BLaER1 (cell line): ENCODE measurements at regions not wholly inside any gene's neighbourhood (a gene's known extent, or its start where the extent isn't known, plus 50 kb on each side); places are given as distances from the start of the nearest gene placed in this dataset.
"Not testable (repeated sequence)": the region's sequence is repeated elsewhere in the genome, so short reads cannot be mapped to it uniquely, and the experiment has no call there.

Source experiments
- H3K27ac ChIP-seq: shearing (Covaris generic); formaldehyde crosslinking; 2 replicates; pipeline ENCODE4 v1.8.1; 2022
- H3K27me3 ChIP-seq: shearing (Covaris generic); formaldehyde crosslinking; 2 replicates; pipeline ENCODE4 v1.8.1; 2022
- H3K36me3 ChIP-seq: shearing (Covaris generic); formaldehyde crosslinking; 2 replicates; pipeline ENCODE4 v1.8.1; 2022
- H3K4me1 ChIP-seq: shearing (Covaris generic); formaldehyde crosslinking; 2 replicates; pipeline ENCODE4 v1.8.1; 2022
- H3K4me2 ChIP-seq: shearing (Covaris generic); formaldehyde crosslinking; 2 replicates; pipeline ENCODE4 v1.8.1; 2022
- H3K4me3 ChIP-seq: shearing (Covaris generic); formaldehyde crosslinking; 2 replicates; pipeline ENCODE4 v1.8.1; 2022
- H3K9ac ChIP-seq: shearing (Covaris generic); formaldehyde crosslinking; 2 replicates; pipeline ENCODE4 v1.8.1; 2022
- H3K9me3 ChIP-seq: shearing (Covaris generic); formaldehyde crosslinking; 2 replicates; pipeline ENCODE4 v1.8.1; 2022
- H4K20me1 ChIP-seq: shearing (Covaris generic); formaldehyde crosslinking; 2 replicates; pipeline ENCODE4 v1.8.1; 2022
- Cebpa-rat ChIP-seq: shearing (Covaris generic); IDR thresholded peaks from 2 replicates; pipeline ENCODE4 v1.8.1; 2022

DNA sequence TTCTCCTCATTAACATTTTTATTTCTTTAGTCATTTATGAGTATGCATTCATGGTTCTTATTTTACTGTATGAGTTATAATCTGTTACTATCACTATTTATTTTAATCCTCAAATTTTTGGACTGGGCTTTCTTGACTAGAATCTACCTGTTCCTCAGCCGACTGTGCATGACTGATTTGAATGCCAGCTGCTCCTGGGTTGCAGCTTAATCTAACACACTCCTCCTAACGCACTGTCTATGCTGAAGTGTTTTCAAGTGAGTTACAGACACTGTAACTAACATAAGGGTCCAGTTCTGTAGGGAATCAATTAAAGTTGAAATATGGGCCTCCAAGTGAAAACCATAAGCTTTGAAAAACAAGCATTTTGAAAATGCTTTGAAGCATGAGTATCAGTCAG lies 137.4 kb upstream of the ARSJ start:
- Histone ChIP-seq H3K27ac (no peak overlapping the region), H3K4me1 (no peaks in the 10 kb centered on the region), H3K4me3 (no peak overlapping the region), H3K36me3 (no peaks in the 10 kb centered on the region), H3K9ac (no peak overlapping the region), H4K20me1 (no peaks in the 10 kb centered on the region), H3K27me3 (no peaks in the 10 kb centered on the region), H3K9me3 (no peaks in the 10 kb centered on the region), H3K4me2 (no peak overlapping the region)
- TF ChIP-seq Cebpa-rat: no peak

DNA sequence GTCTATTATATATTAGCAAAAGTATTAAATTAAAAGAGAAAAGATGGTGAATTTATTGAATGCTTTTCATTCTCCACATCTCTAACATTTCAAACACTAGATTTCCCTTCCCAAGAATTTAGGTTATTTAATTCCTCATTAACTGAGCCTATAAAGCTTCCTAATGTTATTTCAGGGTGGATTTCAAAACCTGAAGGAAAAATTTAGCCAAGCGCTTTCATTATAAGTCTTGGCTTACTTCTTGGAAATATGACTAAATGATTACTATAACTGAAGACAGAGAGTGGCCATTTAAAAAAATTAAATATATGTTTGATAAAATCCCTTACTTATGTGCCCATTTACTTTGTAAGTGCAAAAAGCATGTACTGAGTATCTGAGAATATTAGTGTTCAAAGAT lies 141.8 kb upstream of the ARSJ start:
- no peak for TF ChIP-seq Cebpa-rat

DNA sequence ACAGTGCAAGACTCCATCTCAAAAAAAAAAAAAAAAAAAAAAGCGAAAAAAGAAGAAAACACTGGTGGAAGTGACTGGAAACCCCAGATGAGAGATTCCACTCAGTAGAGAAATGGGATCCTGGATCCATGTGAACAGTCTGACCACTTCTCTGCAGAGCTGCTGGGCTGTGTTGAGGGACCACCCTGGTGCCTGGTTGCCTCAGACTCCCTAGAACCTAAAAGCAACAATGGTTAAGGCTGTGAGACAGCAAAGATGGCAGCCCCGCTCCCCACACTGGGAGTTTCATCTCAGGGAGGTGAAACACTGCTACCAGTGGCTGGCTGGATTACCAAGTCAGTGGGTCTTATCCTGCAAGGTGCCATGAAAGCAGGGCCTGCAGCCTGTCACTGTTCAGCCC lies 152.8 kb upstream of the ARSJ start:
- H3K4me2 ChIP-seq: no peak overlapping the region
- no peak for TF ChIP-seq Cebpa-rat
- H3K9ac ChIP-seq: no peak overlapping the region
- H3K27me3 ChIP-seq: no peaks in the 10 kb centered on the region
- H3K4me3 ChIP-seq: no peak overlapping the region
- no peaks in the 10 kb centered on the region for H3K36me3 ChIP-seq
- H3K27ac ChIP-seq: no peak overlapping the region
- H3K4me1 ChIP-seq: no peaks in the 10 kb centered on the region
- H3K9me3 ChIP-seq: no peaks in the 10 kb centered on the region
- no peaks in the 10 kb centered on the region for H4K20me1 ChIP-seq

More for the DNA sequence above, 141.8 kb upstream of the ARSJ start:
- H3K27ac ChIP-seq: no peak overlapping the region
- H3K9ac ChIP-seq: no peak overlapping the region
- no peaks in the 10 kb centered on the region for H3K36me3 ChIP-seq
- H3K4me1 ChIP-seq: no peaks in the 10 kb centered on the region
- no peak overlapping the region for H3K4me3 ChIP-seq
- peaks cover 15% of the 10 kb centered on the region for H3K9me3 ChIP-seq
- no peak overlapping the region for H3K4me2 ChIP-seq
- no peaks in the 10 kb centered on the region for H4K20me1 ChIP-seq
- H3K27me3 ChIP-seq: no peaks in the 10 kb centered on the region

DNA sequence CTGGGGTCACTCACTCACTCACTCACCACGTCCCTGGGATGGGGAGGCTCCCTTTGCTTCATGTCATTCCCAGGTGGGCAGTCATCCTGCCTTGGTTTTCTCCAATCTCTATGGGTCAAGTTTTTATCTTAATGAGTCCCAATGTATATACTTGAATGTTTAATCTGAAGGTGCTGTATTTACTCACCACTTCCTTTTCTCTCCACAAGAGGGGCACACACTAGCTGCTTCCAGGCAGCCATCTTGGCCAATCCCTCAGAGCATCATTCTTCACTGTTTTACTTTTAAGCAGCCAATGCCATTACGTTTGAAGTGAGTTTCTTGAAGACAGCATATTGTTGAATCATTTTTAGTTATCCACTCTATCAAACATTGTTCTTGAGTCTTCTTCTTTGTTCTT lies 153.4 kb upstream of the ARSJ start:
- H3K9me3 ChIP-seq: no peaks in the 10 kb centered on the region
- no peak overlapping the region for H3K27ac ChIP-seq
- no peak overlapping the region for H3K4me3 ChIP-seq
- no peaks in the 10 kb centered on the region for H3K4me1 ChIP-seq
- no peaks in the 10 kb centered on the region for H3K27me3 ChIP-seq
- H3K9ac ChIP-seq: no peak overlapping the region
- TF ChIP-seq Cebpa-rat: no peak
- no peaks in the 10 kb centered on the region for H3K36me3 ChIP-seq
- H4K20me1 ChIP-seq: no peaks in the 10 kb centered on the region
- H3K4me2 ChIP-seq: no peak overlapping the region

DNA sequence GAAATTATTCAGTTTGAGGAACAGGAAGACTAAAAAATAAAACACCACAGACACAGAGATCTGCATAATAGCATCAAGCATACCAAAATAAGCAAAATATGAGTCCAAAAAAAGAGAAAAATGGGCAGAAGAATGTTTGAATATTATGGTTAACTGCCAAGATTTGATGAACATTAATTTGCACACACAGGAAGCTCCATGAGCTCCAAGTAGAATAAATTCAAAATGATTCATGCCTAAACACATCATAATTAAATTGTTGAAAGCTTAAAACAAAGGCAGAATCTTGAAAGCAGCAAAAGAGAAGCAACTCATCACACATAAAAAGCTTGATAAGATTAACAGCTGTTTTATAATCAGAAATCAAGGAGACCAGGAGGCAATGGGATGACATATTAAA lies 156.6 kb upstream of the ARSJ start:
- Histone ChIP-seq H4K20me1 (no peaks in the 10 kb centered on the region), H3K9me3 (no peaks in the 10 kb centered on the region), H3K4me2 (no peak overlapping the region), H3K36me3 (no peaks in the 10 kb centered on the region), H3K4me1 (no peaks in the 10 kb centered on the region), H3K27ac (no peak overlapping the region), H3K4me3 (no peak overlapping the region), H3K9ac (no peak overlapping the region), H3K27me3 (no peaks in the 10 kb centered on the region)
- TF ChIP-seq Cebpa-rat: no peak

DNA sequence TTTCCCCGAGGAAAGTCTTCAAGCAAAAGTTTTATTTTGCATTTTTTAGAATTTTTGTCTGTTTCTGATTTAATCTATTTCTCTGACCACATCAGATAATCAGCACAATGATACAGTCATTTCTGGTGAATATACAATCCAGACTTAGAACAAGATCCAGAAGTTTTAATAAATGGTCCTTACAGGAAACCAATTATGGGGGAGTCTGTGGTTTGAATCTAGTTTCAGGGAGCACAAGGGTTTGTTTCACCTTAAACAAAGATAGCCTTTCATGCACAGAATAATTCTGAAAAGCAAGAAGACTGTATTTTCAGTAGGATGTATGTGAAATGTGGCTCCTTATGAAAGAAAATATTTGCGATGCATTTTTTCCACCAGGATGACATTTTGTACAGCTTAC lies 158.5 kb upstream of the ARSJ start:
- H3K4me2 ChIP-seq: no peak overlapping the region

DNA sequence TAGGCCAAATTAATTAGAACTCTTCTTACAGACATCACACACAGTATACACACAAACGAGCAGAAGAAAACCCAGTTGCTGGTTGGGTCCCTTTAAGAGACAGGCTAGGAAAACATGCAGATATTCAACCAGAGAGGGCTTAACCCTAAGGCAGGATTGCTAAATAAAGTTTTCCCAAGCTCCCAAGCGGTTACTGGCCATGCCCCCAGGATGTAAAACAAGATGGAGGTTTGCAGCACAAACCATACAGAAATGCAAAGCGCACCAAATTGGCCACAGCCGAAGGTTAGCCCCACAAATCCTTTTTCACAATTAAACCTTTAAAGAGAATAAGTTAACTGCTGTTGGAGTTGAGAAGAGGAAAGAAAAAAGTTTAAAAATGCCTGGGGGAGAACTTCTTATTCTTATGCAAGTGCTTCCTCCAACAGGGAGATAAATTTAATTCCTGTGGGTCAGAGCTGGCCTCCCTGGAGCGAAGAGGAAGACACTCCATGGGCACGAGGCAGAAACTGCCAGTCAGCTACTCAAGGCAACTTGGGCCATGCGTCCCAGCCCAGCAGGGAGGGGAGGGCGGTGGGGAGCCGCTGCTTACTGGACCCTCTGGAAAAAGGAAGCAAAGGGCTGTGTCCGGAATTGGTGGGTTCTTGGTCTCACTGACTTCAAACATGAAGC lies 167.6 kb upstream of the ARSJ start:
- Histone ChIP-seq H3K27me3 (no peaks in the 10 kb centered on the region), H3K27ac (no peak overlapping the region), H3K9ac (no peak overlapping the region), H4K20me1 (no peaks in the 10 kb centered on the region), H3K4me1 (no peaks in the 10 kb centered on the region), H3K4me2 (no peak overlapping the region), H3K4me3 (no peak overlapping the region), H3K36me3 (no peaks in the 10 kb centered on the region), H3K9me3 (peaks cover 10% of the 10 kb centered on the region)
- TF ChIP-seq Cebpa-rat: no peak

More for the DNA sequence above, 158.5 kb upstream of the ARSJ start:
- no peaks in the 10 kb centered on the region for H4K20me1 ChIP-seq
- no peaks in the 10 kb centered on the region for H3K4me1 ChIP-seq
- no peaks in the 10 kb centered on the region for H3K9me3 ChIP-seq
- H3K9ac ChIP-seq: no peak overlapping the region
- H3K27ac ChIP-seq: no peak overlapping the region
- H3K36me3 ChIP-seq: no peaks in the 10 kb centered on the region
- H3K27me3 ChIP-seq: no peaks in the 10 kb centered on the region
- H3K4me3 ChIP-seq: no peak overlapping the region
- TF ChIP-seq Cebpa-rat: no peak

DNA sequence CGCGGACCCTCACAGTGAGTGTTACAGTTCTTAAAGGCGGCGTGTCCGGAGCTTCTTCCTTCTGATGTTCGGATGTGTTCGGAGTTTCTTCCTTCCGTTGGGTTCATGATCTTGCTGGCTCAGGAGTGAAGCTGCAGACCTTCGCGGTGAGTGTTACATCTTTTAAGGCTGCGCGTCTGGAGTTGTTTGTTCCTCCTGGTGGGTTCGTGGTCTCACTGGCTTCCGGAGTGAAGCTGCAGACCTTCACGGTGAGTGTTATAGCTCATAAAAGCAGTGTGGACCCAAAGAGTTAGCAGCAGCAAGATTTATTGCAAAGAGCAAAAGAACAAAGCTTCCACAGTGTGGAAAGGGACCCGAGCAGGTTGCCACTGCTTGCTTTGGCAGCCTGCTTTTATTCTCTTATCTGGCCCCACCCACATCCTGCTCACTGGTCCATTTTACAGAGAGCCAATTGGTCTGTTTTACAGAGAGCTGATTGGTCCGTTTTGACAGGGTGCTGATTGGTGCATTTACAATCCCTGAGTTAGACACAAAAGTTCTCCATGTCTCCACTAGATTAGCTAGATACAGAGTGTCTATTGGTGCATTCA lies 168.3 kb upstream of the ARSJ start:
- H3K9me3 ChIP-seq, H3K36me3 ChIP-seq, H3K4me3 ChIP-seq, H3K4me2 ChIP-seq, H3K9ac ChIP-seq, H3K27me3 ChIP-seq, H3K27ac ChIP-seq, H4K20me1 ChIP-seq, H3K4me1 ChIP-seq: not testable (repeated sequence)

DNA sequence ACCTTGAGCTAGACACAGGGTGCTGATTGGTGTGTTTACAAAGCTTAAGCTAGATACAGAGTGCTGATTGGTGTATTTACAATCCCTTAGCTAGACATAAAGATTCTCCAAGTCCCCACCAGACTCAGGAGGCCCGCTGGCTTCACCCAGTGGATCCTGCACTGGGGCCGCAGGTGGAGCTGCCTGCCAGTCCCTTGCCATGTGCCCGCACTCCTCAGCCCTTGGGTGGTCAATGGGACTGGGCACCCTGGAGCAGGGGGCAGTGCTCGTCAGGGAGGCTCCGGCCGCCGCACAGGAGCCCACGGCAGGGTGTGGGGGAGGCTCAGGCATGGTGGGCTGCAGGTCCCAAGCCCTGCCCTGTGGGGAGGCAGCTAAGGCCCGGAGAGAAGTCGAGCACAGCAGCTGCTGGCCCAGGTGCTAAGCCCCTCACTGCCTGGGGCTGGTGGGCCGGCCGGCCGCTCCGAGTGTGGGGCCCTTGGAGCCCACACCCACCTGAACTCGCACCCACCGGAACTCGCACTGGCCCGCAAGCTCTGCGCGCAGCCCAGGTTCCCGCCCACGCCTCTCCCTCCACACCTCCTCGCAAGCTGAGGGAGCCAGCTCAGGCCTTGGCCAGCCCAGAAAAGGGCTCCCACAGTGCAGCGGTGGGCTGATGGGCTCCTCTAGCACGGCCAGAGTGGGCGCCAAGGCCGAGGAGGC lies 169.1 kb upstream of the ARSJ start:
- H3K9ac ChIP-seq, H3K36me3 ChIP-seq, H3K27ac ChIP-seq, H3K9me3 ChIP-seq, H4K20me1 ChIP-seq, H3K4me3 ChIP-seq, H3K4me1 ChIP-seq, H3K27me3 ChIP-seq, H3K4me2 ChIP-seq: not testable (repeated sequence)

DNA sequence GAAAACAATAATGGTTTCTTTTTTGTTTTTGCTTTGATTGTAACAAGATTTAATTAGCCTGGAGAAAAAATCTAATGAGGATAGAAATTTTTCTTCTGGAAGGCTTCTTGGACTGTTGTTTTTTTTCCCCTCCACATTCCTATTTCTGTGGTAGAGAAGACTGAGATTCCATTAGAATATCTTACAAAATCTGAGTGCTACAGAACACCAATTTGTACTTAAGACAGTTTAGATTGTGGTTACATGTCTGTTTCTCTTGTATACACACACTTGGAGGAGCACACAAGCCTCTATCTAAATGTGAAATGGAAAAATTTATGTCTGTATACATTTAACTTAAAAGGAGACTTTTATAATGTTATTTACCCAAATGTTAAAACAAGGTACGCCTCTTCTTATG lies 176.9 kb upstream of the ARSJ start:
- Histone ChIP-seq H3K4me3 (no peak overlapping the region), H3K27ac (no peak overlapping the region), H3K9ac (no peak overlapping the region), H3K9me3 (no peaks in the 10 kb centered on the region), H3K36me3 (no peaks in the 10 kb centered on the region), H3K4me1 (no peaks in the 10 kb centered on the region), H3K27me3 (no peaks in the 10 kb centered on the region), H4K20me1 (no peaks in the 10 kb centered on the region), H3K4me2 (no peak overlapping the region)
- no peak for TF ChIP-seq Cebpa-rat
